HEK293T (cell line): ENCODE measurements at regions not wholly inside any gene's neighbourhood (a gene's known extent, or its start where the extent isn't known, plus 50 kb on each side); places are given as distances from the start of the nearest gene placed in this dataset.

ENCODE experiments used
- ARNT ChIP-seq: fragments of 450-650 bp; IDR thresholded peaks from 2 replicates; pipeline ENCODE4 v1.6.1; 2017; ENCODE audit warnings: mild to moderate bottlenecking
- BHLHE40 ChIP-seq: fragments of 450-650 bp; IDR thresholded peaks from 2 replicates; pipeline ENCODE4 v1.6.1; 2016; ENCODE audit warnings: mild to moderate bottlenecking, moderate library complexity, borderline replicate concordance
- ELF4 ChIP-seq: fragments of 450-650 bp; IDR thresholded peaks from 2 replicates; pipeline ENCODE4 v1.6.1; 2017; ENCODE audit warnings: antibody characterized with exemption
- FOXA1 ChIP-seq: fragments of 450-650 bp; IDR thresholded peaks from 2 replicates; pipeline ENCODE4 v1.6.1; 2016; ENCODE audit warnings: mild to moderate bottlenecking
- FOXK2 ChIP-seq: fragments of 450-650 bp; IDR thresholded peaks from 2 replicates; pipeline ENCODE4 v1.6.1; 2016; ENCODE audit warnings: mild to moderate bottlenecking
- FOXM1 ChIP-seq: fragments of 450-650 bp; IDR thresholded peaks from 2 replicates; pipeline ENCODE4 v1.6.1; 2017; ENCODE audit warnings: mild to moderate bottlenecking, borderline replicate concordance
- HDGF ChIP-seq: fragments of 450-650 bp; IDR thresholded peaks from 2 replicates; pipeline ENCODE4 v1.6.1; 2017; ENCODE audit warnings: antibody characterized with exemption, borderline replicate concordance
- L3MBTL2 ChIP-seq: fragments of 450-650 bp; conservative IDR thresholded peaks from 2 replicates; pipeline ENCODE4 v1.6.1; 2016; ENCODE audit warnings: mild to moderate bottlenecking
- NFRKB ChIP-seq: fragments of 450-650 bp; IDR thresholded peaks from 2 replicates; pipeline ENCODE4 v1.6.1; 2016; ENCODE audit warnings: mild to moderate bottlenecking, moderate library complexity
- PKNOX1 ChIP-seq: fragments of 450-650 bp; IDR thresholded peaks from 2 replicates; pipeline ENCODE4 v1.6.1; 2016
- SP1 ChIP-seq: fragments of 450-650 bp; IDR thresholded peaks from 2 replicates; pipeline ENCODE4 v1.6.1; 2017
- SUZ12 ChIP-seq: fragments of 450-650 bp; IDR thresholded peaks from 2 replicates; pipeline ENCODE4 v1.6.1; 2016; ENCODE audit warnings: mild to moderate bottlenecking
- TARDBP ChIP-seq: fragments of 450-650 bp; IDR thresholded peaks from 2 replicates; pipeline ENCODE4 v1.6.1; 2016
- ZNF384 ChIP-seq: fragments of 450-650 bp; IDR thresholded peaks from 2 replicates; pipeline ENCODE4 v1.6.1; 2016

- no peak for TF ChIP-seq SP1
- no peak for TF ChIP-seq BHLHE40
- TF ChIP-seq FOXK2: no peak
- no peak for TF ChIP-seq HDGF
- TF ChIP-seq L3MBTL2: no peak
- TF ChIP-seq PKNOX1: no peak
- no peak for TF ChIP-seq SUZ12
- TF ChIP-seq FOXM1: no peak
- TF ChIP-seq TARDBP: no peak
- no peak for TF ChIP-seq ARNT
- no peak for TF ChIP-seq ELF4
- TF ChIP-seq ZNF384: no peak
- TF ChIP-seq FOXA1: no peak
- no peak for TF ChIP-seq NFRKB
These were observed 1277.0 kb downstream of the TMEM121 start for GRCh38 chr14:106803379-106803778.
